ENCODE measurements at regions not wholly inside any gene's neighbourhood (a gene's known extent, or its start where the extent isn't known, plus 50 kb on each side); places are given as distances from the start of the nearest gene placed in this dataset.

GRCh38 chr1:229822026-229822425 is 196.0 kb downstream of the URB2 start:
- no peak for TF ChIP-seq CTCF (IDR thresholded peaks at IDR 0.05)
- no peak for TF ChIP-seq FOXM1 (IDR thresholded peaks at IDR 0.05; ENCODE audit: low read depth)
- TF ChIP-seq NRF1 (IDR thresholded peaks at IDR 0.05; ENCODE audit: low read depth, low read length), result no peak
- no peak for TF ChIP-seq MXI1 (IDR thresholded peaks at IDR 0.05; ENCODE audit: low read depth, low read length)
- no peak for TF ChIP-seq TAF1 (IDR thresholded peaks at IDR 0.05; ENCODE audit: borderline replicate concordance, low read depth, low read length)
- no peak for TF ChIP-seq POLR2AphosphoS5 (IDR thresholded peaks at IDR 0.05; ENCODE audit: low read depth, low read length)

All from SK-N-SH (cell line).